ENCODE measurements at regions not wholly inside any gene's neighbourhood (a gene's known extent, or its start where the extent isn't known, plus 50 kb on each side); places are given as distances from the start of the nearest gene placed in this dataset.
"Not testable (repeated sequence)": the region's sequence is repeated elsewhere in the genome, so short reads cannot be mapped to it uniquely, and the experiment has no call there.

- TF ChIP-seq CTCF (IDR thresholded peaks at IDR 0.05) (no peak), POLR2A (IDR thresholded peaks at IDR 0.05) (no peak)
- 78 to 79% methylated on average over 6 of the region's 6 CpGs for WGBS, 2 donors
- peak overlapping the region in 3 of 4 donors; percentile 17 to 49 (median 42) for H3K27ac ChIP-seq
- no peak overlapping the region for H3K4me3 ChIP-seq
- H3K9me3 ChIP-seq: no peaks in the 10 kb centered on the region
- no peaks in the 10 kb centered on the region for H3K36me3 ChIP-seq
- intact Hi-C loops (cut with DNase I): no loop called here
- no peaks in the 10 kb centered on the region for H3K27me3 ChIP-seq
- peaks cover 14 to 66% (median 18%) of the 10 kb centered on the region in 3 donors for H3K4me1 ChIP-seq
- DNase-seq: no peak
Measured at GRCh38 chr9:108049671-108050494, 560.3 kb upstream of the KLF4 start.

GRCh38 chr9:108049026-108049607, 559.5 kb upstream of the KLF4 start:
- H3K27ac ChIP-seq: peak overlapping the region in 3 of 4 donors; percentile 17 to 49 (median 42)
- no peak overlapping the region for H3K4me3 ChIP-seq
- no peaks in the 10 kb centered on the region for H3K27me3 ChIP-seq
- TF ChIP-seq CTCF (IDR thresholded peaks at IDR 0.05): no peak
- TF ChIP-seq POLR2A (IDR thresholded peaks at IDR 0.05): no peak
- WGBS, 2 donors: 24 to 25% methylated on average over 7 of the region's 7 CpGs
- intact Hi-C loops (cut with DNase I): no loop called here
- peaks cover 10 to 59% (median 12%) of the 10 kb centered on the region in 3 donors for H3K4me1 ChIP-seq
- peaks cover 0 to 6% (median under 1%) of the 10 kb centered on the region in 3 donors for H3K9me3 ChIP-seq
- no peaks in the 10 kb centered on the region for H3K36me3 ChIP-seq
- no peak for DNase-seq

GRCh38 chr9:108048406-108049025, 558.9 kb upstream of the KLF4 start:
- no peaks in the 10 kb centered on the region for H3K36me3 ChIP-seq
- peaks cover 6 to 53% (median 8%) of the 10 kb centered on the region in 3 donors for H3K4me1 ChIP-seq
- H3K9me3 ChIP-seq: peaks cover 0 to 12% (median 7%) of the 10 kb centered on the region in 3 donors
- no peak overlapping the region for H3K4me3 ChIP-seq
- H3K27me3 ChIP-seq: no peaks in the 10 kb centered on the region
- DNase-seq: no peak
- intact Hi-C loops (cut with DNase I): no loop called here
- TF ChIP-seq POLR2A (IDR thresholded peaks at IDR 0.05): no peak
- H3K27ac ChIP-seq: peak overlapping the region in 3 of 4 donors; percentile 7 to 49 (median 10)

GRCh38 chr9:108047777-108048176, 558.2 kb upstream of the KLF4 start:
- H3K27me3 ChIP-seq; H3K4me3 ChIP-seq; H3K27ac ChIP-seq; DNase-seq; H3K36me3 ChIP-seq; intact Hi-C loops (cut with DNase I): not testable (repeated sequence)
- 50 to 85% methylated on average over 1 of the region's 1 CpG for WGBS, 2 donors
- Histone ChIP-seq H3K4me1 (peaks cover 0 to 45% (median 3%) of the 10 kb centered on the region in 3 donors), H3K9me3 (peaks cover 0 to 13% (median 9%) of the 10 kb centered on the region in 3 donors)

- Histone ChIP-seq H3K27me3 (no peaks in the 10 kb centered on the region), H3K9me3 (peaks cover 0 to 13% (median 9%) of the 10 kb centered on the region in 3 donors), H3K36me3 (no peaks in the 10 kb centered on the region), H3K27ac (no peak overlapping the region), H3K4me3 (no peak overlapping the region), H3K4me1 (peaks cover 0 to 41% (median 3%) of the 10 kb centered on the region in 3 donors)
- 73 to 78% methylated on average over 5 of the region's 5 CpGs for WGBS, 2 donors
- intact Hi-C loops (cut with DNase I): no loop called here
- TF ChIP-seq CTCF (IDR thresholded peaks at IDR 0.05): no peak
- no peak for DNase-seq
Measured at GRCh38 chr9:108047264-108047663, 557.7 kb upstream of the KLF4 start.

GRCh38 chr9:108045851-108046250, 556.3 kb upstream of the KLF4 start:
- intact Hi-C loops (cut with DNase I): no loop called here
- 90 to 100% methylated on average over 1 of the region's 1 CpG for WGBS, 2 donors

More at GRCh38 chr9:108045851-108046250, 556.3 kb upstream of the KLF4 start:
- H3K27ac ChIP-seq: no peak overlapping the region
- H3K36me3 ChIP-seq: no peaks in the 10 kb centered on the region
- no peak for DNase-seq
- peaks cover 0 to 41% (median 3%) of the 10 kb centered on the region in 3 donors for H3K4me1 ChIP-seq
- TF ChIP-seq POLR2A (IDR thresholded peaks at IDR 0.05) (no peak), CTCF (IDR thresholded peaks at IDR 0.05) (no peak)
- no peak overlapping the region for H3K4me3 ChIP-seq
- H3K9me3 ChIP-seq: peaks cover 0 to 13% (median 9%) of the 10 kb centered on the region in 3 donors
- no peaks in the 10 kb centered on the region for H3K27me3 ChIP-seq
